Inflammatory macrophage (primary cell): ENCODE measurements at regions not wholly inside any gene's neighbourhood (a gene's known extent, or its start where the extent isn't known, plus 50 kb on each side); places are given as distances from the start of the nearest gene placed in this dataset.

Experiments used
- DNase-seq, 2 donors: peaks; one replicate each; pipeline ENCODE4 v3.0.0-alpha.2; 2020 to 2022

DNA sequence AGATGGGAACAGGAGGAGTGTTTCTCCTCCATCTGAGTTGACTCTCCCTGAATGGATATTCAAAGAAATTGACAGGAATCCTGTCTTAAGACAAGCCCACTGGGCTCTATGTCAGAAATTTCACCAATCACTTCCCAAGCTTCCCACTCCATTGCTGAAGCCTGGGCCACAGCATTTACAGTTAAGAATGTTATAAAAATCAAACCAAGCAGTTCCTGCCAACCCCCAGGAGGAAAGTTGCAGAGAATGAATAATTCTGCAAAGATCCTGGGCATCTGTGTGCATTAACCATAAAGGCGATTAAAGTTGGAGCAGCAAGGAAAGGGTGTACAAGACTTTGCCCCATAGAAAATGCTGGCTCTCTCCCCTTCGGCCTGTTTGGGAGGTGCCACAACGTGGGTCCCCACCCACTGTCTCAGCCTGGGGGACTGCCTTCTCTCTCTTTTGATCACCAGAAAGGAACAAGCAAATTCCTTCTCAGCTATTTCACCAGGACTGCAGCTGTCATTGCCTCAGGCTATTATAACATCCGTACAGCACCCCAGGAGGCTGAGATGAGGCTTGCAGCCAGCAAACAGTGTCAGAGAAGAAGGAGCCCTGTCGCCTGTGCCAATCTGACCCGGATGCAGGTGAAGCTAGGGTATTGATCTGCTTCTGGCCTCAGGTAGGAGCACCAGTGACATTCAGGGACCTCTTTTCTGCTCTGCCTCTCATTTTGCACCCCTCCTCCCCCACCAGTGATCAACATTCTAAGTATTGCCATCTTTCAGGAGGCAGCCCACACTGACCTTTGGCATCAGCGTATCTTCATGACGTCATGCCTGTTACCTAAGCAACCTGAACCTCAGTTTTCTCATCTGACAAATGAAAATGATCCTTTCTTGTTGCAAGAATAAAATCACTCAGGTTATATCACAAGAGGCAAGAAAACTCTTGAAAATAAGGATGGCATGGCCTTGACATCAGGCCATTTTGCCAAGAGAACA lies 219.0 kb downstream of the SH3BP4 start:
- no peak for DNase-seq

DNA sequence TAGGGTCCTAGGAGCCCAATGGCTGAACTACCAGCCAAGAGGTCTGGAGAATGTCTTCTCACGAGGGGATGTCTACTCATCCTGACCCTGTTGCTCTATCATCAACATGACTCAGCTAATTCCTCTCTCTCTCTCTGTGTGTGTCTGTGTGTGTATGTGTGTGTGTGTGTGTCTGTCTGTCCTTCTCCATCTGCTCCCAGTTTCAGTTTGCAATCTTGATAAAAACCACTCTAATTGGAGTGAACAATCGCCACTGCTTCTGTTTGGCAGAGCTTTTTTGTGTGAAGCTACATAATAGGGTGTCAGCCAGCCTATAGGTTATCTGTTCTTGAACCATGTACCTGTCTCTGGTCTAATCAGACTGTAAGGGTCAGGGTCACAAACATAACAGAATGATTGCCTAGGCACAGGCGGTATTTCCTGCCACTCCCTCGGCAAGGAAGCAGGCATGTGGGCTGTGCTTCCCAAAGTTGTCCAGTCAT lies 219.8 kb downstream of the SH3BP4 start:
- no peak for DNase-seq

- no peak for DNase-seq
Measured at GRCh38 chr2:235180642-235181041, 228.8 kb downstream of the SH3BP4 start.

- DNase-seq: no peak
Measured at GRCh38 chr2:235183786-235184185, 232.0 kb downstream of the SH3BP4 start.

DNA sequence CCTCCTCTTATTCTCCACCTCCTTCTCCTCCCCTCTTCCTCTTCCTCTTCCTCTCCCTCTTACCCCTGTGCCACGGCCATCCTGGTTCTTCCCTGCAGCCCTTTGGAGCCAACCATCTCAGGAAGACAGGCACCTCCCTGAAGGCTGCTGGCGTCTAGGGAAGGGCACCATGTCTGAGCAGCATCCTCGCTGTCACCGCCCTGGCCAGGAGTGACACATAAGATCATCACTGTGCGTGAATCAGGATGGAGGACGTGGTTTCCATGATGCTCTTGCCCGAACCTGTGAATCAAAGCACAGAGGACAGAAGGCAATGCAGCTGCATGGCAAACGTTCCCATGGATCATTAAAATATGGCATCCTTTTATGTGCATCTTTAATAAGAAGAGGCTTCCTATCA lies 236.0 kb downstream of the SH3BP4 start:
- DNase-seq: no peak

GRCh38 chr2:235191486-235191885 lies 239.7 kb downstream of the SH3BP4 start:
- DNase-seq: no peak

DNA sequence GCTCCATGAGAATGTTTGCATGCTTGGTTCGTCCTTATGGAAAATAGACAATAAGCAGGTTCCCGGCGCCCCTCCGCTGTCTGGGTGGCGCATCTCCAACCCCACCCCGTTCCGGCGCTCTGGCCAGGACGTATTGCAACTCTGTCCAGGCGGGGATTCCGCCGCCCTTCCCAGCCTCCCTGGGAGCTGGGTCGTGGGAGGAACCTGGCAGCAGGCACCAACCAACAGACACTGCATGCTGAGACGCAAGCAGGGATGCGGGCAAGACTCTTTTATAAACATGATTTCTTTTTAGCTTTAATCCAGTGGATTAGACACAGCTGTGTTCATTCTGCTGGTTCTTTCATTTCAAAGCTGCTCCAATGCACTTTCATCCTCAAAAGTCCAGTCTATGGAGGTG lies 240.2 kb downstream of the SH3BP4 start:
- DNase-seq: no peak

DNA sequence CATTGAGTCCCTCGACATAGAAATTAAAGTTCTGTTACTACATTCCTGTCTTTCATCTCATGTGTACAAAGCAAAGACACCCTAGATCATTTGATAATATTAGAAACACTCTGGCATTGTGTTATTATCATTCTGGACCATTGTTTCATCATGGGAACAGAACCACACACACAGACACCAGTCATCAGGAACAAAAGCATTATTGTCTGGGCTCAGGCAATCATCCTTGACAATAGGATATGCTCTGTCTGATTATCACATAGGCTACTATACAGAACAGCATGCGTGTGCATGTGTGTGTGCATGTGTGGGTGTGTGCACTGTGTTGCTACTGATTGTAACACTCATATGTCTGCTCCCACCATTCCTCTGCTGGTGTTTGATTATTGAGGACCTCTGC lies 242.5 kb downstream of the SH3BP4 start:
- no peak for DNase-seq

GRCh38 chr2:235194836-235195235 lies 243.0 kb downstream of the SH3BP4 start:
- DNase-seq: no peak

- no peak for DNase-seq
Measured at GRCh38 chr2:235195921-235196320, 244.1 kb downstream of the SH3BP4 start.

- no peak for DNase-seq
Measured at GRCh38 chr2:235199128-235199527, 247.3 kb downstream of the SH3BP4 start.

DNA sequence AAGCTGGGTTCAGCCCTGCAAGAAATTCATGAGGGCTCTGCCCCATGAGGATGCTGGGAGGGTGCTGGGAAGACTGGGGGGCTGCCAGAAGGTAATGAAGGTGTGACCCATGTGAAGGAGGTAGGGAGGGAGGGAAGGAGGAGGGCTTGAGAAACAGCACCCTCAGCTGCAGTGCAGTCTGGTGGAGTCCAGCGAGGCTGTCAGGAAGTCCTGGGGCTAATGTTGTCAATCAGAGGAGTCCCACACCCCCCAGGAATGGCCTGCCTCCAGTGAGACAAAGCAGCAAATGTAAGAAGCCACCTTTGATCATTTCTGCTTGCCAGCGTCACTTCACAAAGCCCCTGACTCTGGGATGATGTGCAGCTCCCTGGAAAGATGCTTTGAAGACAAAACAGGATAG lies 248.4 kb downstream of the SH3BP4 start:
- DNase-seq: no peak

DNA sequence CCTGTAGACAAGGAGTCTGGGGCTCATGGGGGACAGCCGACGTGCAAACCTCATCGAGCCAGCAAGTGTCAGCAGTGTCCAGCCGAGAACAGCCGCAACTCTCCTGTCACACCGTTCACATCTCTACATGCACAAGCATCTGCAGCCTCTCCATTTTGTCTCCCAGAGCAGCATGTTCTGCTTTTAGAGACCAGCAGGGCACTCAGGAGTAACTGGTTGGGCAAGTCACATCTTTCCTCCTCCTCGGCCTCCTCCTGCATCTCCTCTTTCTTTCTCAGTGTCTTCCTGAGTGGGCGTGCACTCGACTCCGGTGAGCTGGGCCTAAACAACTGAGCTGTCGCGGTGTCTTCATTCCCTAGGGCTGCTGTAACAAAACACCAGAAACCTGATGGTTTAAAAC lies 249.9 kb downstream of the SH3BP4 start:
- DNase-seq: no peak

DNA sequence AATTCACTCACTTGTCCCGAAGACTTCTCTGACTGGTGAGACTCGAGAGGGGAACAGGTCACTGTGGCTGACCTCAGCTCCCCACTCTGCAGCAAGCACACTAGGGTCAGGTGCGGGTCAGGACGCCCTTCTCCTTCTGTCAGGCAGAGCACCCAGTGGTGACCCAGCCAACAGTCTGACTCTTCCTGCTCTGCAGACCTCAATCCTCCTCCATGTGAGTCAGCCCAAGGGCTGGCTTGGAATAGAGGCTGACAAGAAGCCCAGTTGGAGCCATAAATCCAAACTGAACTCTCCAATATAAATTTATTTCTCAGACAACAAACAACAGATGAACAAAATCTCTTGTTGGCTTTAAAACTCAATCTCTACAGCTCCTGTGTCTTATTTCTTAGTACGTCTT lies 253.1 kb downstream of the SH3BP4 start:
- no peak for DNase-seq

DNA sequence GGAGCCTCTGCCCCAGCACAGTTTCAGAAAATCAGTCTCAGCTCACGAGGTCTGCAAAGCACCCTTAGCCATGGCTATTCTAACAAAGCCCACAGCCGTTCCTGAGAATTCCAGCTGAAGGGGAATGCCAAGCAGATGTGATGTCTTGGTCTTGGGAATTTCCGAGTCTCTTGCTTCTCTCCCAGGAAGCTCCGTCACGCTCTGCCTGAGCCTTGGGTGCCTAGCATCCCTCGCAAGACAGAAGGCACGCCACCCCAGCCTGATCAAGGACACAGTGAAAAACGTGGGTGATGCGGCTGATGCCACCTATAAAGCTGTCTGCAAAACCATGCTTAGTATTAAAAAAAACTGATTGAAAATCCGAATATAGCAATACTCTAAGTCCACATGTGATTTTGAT lies 254.6 kb downstream of the SH3BP4 start:
- DNase-seq: no peak

DNA sequence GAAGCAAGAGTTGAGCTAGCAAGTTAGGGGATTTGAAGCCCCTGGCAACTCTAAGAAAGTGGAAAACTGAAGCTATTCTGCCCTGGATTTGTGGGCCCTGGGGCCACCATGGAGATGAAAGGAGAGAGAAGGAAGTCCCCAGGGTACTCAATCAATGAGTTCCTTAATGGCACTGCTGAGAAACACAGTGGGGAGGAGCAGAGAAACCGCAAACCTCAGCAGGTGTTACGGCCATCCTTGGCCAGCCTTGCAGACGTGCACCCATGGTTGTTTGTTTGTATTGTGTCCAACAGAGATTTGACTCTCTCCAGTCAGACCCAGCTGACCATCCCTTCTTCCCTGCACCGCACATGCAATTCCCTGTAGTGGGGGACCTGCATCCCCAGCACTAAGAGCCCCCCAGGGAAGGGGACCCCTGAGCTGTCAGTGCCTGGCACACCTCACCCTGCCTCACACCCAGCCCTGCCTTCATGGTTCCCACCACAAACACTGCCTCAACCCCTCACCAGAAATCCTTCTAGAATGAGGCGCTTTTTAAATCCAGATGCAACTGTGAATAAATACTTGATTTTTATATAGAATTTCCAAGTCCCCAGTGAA lies 255.3 kb downstream of the SH3BP4 start:
- DNase-seq: no peak

- no peak for DNase-seq
Measured at GRCh38 chr2:235211056-235211455, 259.2 kb downstream of the SH3BP4 start.

- DNase-seq: no peak
Measured at GRCh38 chr2:235212501-235213158, 260.8 kb downstream of the SH3BP4 start.

- no peak for DNase-seq
Measured at GRCh38 chr2:235215248-235215647, 263.4 kb downstream of the SH3BP4 start.

DNA sequence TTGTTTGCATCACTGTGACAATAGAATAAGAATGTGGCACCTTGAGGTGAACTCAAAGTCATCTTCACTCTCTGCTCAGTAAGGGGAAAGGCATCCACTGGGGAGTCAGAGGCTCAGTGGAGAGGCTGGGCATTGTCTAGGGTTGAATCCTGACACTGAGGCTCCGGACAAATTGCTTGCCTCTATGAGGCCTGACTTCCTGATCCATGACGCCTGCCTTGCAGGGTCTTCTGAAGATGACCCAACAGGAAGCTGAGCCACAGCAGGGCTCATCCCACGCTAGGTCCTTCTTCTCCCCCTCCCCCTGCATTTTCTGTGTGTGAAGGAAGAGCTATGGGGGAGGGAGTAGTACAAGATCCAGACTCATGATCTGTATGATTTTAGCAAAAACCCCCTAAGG lies 265.1 kb downstream of the SH3BP4 start:
- no peak for DNase-seq

- DNase-seq: no peak
Measured at GRCh38 chr2:235217846-235218245, 266.0 kb downstream of the SH3BP4 start.

DNA sequence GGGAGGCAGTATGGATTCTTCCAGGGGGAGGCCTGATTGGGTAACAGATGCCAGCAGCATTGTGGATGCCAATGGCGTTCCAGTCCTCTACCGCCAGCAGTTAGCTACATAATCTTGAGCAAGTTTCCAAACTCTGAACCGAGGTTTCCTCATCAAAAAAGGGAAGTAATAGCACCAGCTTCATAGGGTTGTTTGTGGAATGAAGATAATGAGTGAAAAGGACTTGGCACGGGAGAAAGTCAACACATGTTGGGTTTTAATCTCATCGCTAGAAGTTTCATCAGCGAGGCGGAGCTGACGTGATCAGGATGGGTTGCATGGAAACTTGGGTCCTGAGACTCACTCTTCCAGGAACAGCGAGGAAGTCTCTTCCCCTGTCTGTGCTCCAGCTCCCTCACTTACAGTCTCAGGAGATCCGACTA lies 266.7 kb downstream of the SH3BP4 start:
- DNase-seq: peak; percentile 35 to 50

- DNase-seq: no peak
Measured at GRCh38 chr2:235219048-235219447, 267.2 kb downstream of the SH3BP4 start.
